ENCODE measurements at regions not wholly inside any gene's neighbourhood (a gene's known extent, or its start where the extent isn't known, plus 50 kb on each side); places are given as distances from the start of the nearest gene placed in this dataset.

DNA sequence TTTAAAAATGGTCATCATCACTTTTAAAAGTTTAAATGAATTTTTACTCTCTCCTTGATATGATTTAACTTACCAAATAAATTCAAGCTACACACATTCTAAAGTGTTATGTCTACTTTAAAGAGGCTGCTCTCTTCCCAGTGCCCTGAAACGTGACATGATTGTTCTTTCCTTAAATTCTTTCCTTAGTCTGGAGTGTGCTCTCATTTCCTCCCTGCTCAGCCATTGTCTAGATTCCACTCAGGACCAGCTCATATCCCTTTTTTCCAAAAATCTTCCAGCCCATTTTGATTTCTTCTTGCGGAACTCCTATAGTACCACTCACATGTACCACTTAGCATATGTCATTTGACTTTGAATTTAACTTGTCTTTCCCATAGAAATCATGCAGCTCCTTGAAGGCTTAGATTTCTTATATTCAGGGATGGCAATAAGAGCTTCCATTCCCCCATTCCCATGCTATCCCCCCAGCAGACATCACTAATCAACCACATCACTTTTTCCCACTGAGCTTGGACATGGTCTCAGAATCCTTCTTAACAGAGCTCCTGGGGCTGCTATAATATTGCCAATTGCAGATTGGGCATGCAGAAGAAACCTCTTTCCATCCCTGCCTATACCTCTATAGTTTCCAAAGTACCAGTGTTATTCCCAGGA lies 54.7 kb upstream of the ITPKB start:
- TF ChIP-seq, protein P1, sequence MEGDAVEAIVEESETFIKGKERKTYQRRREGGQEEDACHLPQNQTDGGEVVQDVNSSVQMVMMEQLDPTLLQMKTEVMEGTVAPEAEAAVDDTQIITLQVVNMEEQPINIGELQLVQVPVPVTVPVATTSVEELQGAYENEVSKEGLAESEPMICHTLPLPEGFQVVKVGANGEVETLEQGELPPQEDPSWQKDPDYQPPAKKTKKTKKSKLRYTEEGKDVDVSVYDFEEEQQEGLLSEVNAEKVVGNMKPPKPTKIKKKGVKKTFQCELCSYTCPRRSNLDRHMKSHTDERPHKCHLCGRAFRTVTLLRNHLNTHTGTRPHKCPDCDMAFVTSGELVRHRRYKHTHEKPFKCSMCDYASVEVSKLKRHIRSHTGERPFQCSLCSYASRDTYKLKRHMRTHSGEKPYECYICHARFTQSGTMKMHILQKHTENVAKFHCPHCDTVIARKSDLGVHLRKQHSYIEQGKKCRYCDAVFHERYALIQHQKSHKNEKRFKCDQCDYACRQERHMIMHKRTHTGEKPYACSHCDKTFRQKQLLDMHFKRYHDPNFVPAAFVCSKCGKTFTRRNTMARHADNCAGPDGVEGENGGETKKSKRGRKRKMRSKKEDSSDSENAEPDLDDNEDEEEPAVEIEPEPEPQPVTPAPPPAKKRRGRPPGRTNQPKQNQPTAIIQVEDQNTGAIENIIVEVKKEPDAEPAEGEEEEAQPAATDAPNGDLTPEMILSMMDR (IDR thresholded peaks at IDR 0.05; ENCODE audit: low read depth, low read length): no peak
- no peak overlapping the region for H3K4me3 ChIP-seq (ENCODE audit: low read depth, low read length)
- DNase-seq (ENCODE audit: low read depth, low spot score): no peak
- in situ Hi-C loops (cut with HindIII; ENCODE audit: low sequenced_read_pairs): no loop called here

DNA sequence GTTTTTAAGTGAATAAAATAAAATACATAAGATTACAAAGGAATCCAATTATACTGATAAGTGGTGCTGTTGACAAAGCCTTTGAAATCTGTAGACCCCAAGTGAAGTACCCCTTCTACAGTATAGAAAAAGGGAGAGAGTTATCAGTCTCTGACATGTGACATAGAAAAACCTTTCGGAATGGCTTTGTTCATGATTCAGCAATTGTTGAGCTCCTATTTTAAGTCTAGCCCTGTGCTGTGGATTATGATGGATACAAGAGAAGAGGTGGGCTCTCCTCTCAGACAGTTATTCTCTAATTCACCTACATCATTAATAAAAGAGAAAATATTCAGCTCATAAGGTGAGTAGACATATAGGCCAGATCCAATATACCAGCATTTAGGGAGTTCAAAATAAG lies 53.3 kb upstream of the ITPKB start:
- TF ChIP-seq, protein P1 (IDR thresholded peaks at IDR 0.05; ENCODE audit: low read depth, low read length): no peak
- H3K4me3 ChIP-seq (ENCODE audit: low read depth, low read length): no peak overlapping the region
- in situ Hi-C loops (cut with HindIII; ENCODE audit: low sequenced_read_pairs): no loop called here
- no peak for DNase-seq (ENCODE audit: low read depth, low spot score)

DNA sequence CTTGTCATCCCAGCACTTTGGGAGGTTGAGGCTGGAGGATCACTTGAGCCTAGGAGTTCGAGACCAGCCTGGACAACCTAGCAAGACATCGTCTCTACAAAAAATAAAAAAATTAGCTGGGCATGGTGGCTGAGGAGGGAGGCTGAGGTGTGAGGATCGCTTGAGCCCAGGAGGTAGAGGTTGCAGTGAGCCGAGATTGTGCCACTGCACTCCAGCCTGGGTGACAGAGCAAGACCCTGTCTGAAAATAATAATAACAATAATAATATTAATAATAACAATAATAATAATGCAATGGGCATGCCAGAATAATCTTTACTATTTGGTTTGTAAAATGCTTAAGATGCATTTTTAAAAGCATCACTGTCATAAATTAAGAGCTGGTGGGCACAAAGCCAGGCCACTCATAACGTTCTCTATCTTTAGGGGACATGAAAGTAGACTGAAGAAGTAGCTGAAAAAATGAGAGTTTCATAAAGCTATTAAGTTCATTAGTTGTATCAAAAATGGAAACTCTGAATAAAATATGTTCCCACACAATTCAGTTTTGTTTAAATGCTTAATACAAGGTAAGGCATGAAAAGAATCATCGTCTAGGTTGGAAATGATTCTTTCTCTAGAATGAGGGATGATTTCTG lies 51.6 kb upstream of the ITPKB start:
- DNase-seq (ENCODE audit: low read depth, low spot score): no peak
- in situ Hi-C loops (cut with HindIII; ENCODE audit: low sequenced_read_pairs): no loop called here
- no peak overlapping the region for H3K4me3 ChIP-seq (ENCODE audit: low read depth, low read length)

GRCh38 chr1:226788965-226789364 lies 49.9 kb upstream of the ITPKB start:
- in situ Hi-C loops (cut with HindIII; ENCODE audit: low sequenced_read_pairs): no loop called here
- H3K4me3 ChIP-seq (ENCODE audit: low read depth, low read length): no peak overlapping the region
- DNase-seq (ENCODE audit: low read depth, low spot score): no peak
- TF ChIP-seq, protein P1 (IDR thresholded peaks at IDR 0.05; ENCODE audit: low read depth, low read length): no peak

More for the DNA sequence above, 51.6 kb upstream of the ITPKB start:
- TF ChIP-seq, protein P1 (IDR thresholded peaks at IDR 0.05; ENCODE audit: low read depth, low read length): no peak
